HL-60 (cell line): ENCODE measurements at regions not wholly inside any gene's neighbourhood (a gene's known extent, or its start where the extent isn't known, plus 50 kb on each side); places are given as distances from the start of the nearest gene placed in this dataset.

Source experiments
- DNase-seq, 2 experiments: peaks; one replicate each; pipeline ENCODE4 v3.0.0-alpha.2; 2010 to 2020; ENCODE audit warnings: low read depth in 1 of 2, low spot score in 1 of 2
- H3K27ac ChIP-seq: fragments of 250-450 bp; sonication (Bioruptor Pico); replicated peaks from 2 replicates; pipeline ENCODE4 v1.5.1; 2020; ENCODE audit warnings: mild to moderate bottlenecking, moderate library complexity
- H3K27me3 ChIP-seq: fragments of 250-450 bp; sonication (Bioruptor Pico); 2 replicates; pipeline ENCODE4 v1.5.1; 2021; ENCODE audit warnings: mild to moderate bottlenecking, moderate library complexity; ENCODE audit not compliant: insufficient read depth, poor library complexity, severe bottlenecking
- H3K4me3 ChIP-seq: replicated peaks from 2 replicates; pipeline ENCODE4 v1.5.1; 2011; ENCODE audit warnings: mild to moderate bottlenecking, control low read depth, low read length; ENCODE audit not compliant: insufficient read depth
- GABPA ChIP-seq: IDR thresholded peaks from 2 replicates; pipeline ENCODE4 v1.6.1; 2012; ENCODE audit warnings: low read depth
- POLR2AphosphoS5 ChIP-seq: IDR thresholded peaks from 2 replicates; pipeline ENCODE4 v1.6.1; 2012; ENCODE audit warnings: low read depth
- SPI1 ChIP-seq: IDR thresholded peaks from 2 replicates; pipeline ENCODE4 v1.6.1; 2012; ENCODE audit warnings: low read depth, mild to moderate bottlenecking, borderline replicate concordance
- TF ChIP-seq, protein P1 (sequence below): IDR thresholded peaks from one replicate; pipeline ENCODE4 v1.5.1; 2011; ENCODE audit warnings: low read length, control low read depth, inconsistent platforms; ENCODE audit not compliant: insufficient read depth
- TF ChIP-seq, protein P2 (sequence below): IDR thresholded peaks from 2 replicates; pipeline ENCODE4 v1.6.1; 2012; ENCODE audit warnings: low read depth; ENCODE audit not compliant: insufficient replicate concordance

DNA sequence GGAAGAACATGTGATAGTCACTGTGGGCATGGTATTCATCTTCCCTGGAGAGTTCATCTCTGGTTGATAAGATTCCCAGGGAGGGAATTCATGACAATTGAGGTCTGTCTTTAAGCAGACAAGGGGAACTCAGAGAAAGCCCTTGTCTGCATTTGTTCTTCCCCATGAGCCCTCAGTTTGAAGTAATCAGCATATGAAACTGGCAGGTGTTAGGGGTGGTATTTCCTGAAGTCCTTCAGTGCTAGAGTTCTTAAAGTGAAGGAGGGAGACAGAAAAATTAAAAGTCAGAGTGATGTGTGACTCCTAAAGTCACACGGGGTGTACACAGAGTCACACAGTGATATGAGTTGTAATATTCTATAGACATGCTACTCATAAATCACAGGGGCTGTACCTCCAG, 60.6 kb upstream of the SYK start:
- DNase-seq = no peak
- H3K27ac ChIP-seq = no peak overlapping the region
- no peaks in the 10 kb centered on the region for H3K27me3 ChIP-seq
- TF ChIP-seq POLR2AphosphoS5 (no peak), SPI1 (no peak), GABPA (no peak)
- TF ChIP-seq, protein P1, sequence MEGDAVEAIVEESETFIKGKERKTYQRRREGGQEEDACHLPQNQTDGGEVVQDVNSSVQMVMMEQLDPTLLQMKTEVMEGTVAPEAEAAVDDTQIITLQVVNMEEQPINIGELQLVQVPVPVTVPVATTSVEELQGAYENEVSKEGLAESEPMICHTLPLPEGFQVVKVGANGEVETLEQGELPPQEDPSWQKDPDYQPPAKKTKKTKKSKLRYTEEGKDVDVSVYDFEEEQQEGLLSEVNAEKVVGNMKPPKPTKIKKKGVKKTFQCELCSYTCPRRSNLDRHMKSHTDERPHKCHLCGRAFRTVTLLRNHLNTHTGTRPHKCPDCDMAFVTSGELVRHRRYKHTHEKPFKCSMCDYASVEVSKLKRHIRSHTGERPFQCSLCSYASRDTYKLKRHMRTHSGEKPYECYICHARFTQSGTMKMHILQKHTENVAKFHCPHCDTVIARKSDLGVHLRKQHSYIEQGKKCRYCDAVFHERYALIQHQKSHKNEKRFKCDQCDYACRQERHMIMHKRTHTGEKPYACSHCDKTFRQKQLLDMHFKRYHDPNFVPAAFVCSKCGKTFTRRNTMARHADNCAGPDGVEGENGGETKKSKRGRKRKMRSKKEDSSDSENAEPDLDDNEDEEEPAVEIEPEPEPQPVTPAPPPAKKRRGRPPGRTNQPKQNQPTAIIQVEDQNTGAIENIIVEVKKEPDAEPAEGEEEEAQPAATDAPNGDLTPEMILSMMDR = no peak
- TF ChIP-seq, protein P2, sequence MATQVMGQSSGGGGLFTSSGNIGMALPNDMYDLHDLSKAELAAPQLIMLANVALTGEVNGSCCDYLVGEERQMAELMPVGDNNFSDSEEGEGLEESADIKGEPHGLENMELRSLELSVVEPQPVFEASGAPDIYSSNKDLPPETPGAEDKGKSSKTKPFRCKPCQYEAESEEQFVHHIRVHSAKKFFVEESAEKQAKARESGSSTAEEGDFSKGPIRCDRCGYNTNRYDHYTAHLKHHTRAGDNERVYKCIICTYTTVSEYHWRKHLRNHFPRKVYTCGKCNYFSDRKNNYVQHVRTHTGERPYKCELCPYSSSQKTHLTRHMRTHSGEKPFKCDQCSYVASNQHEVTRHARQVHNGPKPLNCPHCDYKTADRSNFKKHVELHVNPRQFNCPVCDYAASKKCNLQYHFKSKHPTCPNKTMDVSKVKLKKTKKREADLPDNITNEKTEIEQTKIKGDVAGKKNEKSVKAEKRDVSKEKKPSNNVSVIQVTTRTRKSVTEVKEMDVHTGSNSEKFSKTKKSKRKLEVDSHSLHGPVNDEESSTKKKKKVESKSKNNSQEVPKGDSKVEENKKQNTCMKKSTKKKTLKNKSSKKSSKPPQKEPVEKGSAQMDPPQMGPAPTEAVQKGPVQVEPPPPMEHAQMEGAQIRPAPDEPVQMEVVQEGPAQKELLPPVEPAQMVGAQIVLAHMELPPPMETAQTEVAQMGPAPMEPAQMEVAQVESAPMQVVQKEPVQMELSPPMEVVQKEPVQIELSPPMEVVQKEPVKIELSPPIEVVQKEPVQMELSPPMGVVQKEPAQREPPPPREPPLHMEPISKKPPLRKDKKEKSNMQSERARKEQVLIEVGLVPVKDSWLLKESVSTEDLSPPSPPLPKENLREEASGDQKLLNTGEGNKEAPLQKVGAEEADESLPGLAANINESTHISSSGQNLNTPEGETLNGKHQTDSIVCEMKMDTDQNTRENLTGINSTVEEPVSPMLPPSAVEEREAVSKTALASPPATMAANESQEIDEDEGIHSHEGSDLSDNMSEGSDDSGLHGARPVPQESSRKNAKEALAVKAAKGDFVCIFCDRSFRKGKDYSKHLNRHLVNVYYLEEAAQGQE = no peak
- H3K4me3 ChIP-seq = no peak overlapping the region

DNA sequence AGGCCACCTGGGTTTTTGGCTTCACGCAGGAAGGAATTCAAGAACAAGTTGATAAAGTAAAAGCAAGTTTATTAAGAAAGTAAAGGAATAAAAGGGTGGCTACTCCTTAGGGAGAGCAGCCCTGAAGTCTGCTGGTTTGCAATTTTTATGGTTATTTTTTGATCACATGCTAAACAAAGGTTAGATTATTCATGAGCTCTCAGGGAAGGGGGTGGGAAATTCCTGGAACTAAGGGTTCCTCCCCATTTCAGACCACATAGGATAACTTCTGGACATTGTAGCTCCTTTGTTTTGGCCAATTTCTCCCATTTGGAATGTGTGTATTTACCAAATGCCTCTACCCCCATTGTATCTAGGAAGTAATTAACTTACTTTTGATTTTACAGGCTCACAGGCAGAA, 63.9 kb upstream of the SYK start:
- H3K27me3 ChIP-seq = no peaks in the 10 kb centered on the region
- no peak for DNase-seq
- TF ChIP-seq, protein P2 = no peak
- no peak overlapping the region for H3K4me3 ChIP-seq
- no peak overlapping the region for H3K27ac ChIP-seq

DNA sequence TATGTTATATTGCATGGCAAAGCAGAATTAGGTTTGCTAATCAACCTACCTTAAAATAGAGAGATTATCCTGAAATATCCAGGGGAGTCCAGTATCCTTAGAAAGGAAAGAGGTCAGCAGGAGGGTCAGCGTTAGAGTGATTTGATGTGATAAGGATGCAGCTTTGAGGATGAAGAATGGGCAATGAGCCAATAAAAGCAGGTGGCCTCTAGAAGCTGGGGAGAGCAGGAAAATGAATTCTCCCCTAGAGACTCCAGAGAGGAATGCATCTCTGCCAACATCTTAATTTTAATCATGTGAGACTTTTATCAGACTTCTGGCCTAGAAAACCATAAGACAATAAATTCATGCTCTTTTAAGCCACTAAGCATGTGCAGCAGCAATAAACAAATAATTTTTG, 65.7 kb upstream of the SYK start:
- Histone ChIP-seq H3K4me3 (no peak overlapping the region), H3K27me3 (no peaks in the 10 kb centered on the region), H3K27ac (no peak overlapping the region)
- TF ChIP-seq GABPA = no peak
- TF ChIP-seq, protein P1 = no peak
- TF ChIP-seq, protein P2 = no peak
- TF ChIP-seq SPI1 = no peak
- no peak for TF ChIP-seq POLR2AphosphoS5
- DNase-seq = no peak

DNA sequence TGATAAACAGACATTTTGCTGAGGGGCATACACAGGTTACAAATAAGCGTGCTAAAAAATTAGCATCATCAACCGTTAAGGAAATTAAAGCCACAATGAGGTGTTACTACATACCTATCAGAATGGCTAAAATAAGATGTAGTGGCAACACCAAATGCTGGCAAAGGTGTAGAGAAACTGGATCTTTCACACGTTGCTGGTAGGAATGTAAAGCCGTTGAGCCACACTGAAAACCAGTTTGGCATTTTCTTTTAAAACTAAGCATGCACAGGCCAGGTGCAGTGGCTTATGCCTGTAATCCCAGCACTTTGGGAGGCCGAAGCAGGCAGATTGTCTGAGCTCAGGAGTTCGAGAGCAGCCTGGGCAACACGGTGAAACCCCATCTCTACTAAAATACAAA, 67.0 kb upstream of the SYK start:
- no peak overlapping the region for H3K27ac ChIP-seq
- no peak for DNase-seq
- TF ChIP-seq, protein P1 = no peak
- no peak for TF ChIP-seq GABPA
- TF ChIP-seq POLR2AphosphoS5 = no peak
- TF ChIP-seq SPI1 = no peak
- TF ChIP-seq, protein P2 = no peak
- no peak overlapping the region for H3K4me3 ChIP-seq
- no peaks in the 10 kb centered on the region for H3K27me3 ChIP-seq
